GM19372 (cell line): ENCODE measurements at regions not wholly inside any gene's neighbourhood (a gene's known extent, or its start where the extent isn't known, plus 50 kb on each side); places are given as distances from the start of the nearest gene placed in this dataset.

Experiments
- ATAC-seq: cut with Tn5 transposase; IDR thresholded peaks from one replicate; pipeline ENCODE4 v1.9.1; 2021; ENCODE audit warnings: mild to moderate bottlenecking, low read depth, moderate library complexity; ENCODE audit not compliant: unreplicated experiment

DNA sequence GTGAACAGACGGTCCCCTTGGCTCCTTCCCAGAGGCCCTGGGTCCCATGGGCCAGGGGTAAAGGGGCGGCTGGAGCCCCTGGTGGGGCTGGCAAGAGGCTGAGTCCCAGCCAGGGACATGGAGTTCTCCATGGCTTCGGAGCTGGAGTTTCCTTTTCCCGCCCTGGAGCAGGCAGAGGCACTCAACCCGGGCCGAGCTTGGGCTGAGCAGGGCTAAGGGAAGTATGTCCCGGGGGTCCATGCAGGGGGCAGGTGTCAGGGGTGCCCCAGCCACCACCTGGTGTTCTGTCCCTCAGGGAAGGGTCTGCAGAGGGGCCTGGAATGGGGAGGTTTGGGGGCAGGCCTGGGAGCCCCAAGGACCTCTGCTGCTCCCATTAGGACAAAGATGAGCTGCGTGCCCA, 54.0 kb upstream of the TPM4 start:
- ATAC-seq: no peak

- no peak for ATAC-seq
These were observed 53.6 kb upstream of the TPM4 start for GRCh38 chr19:16022681-16023080.

- ATAC-seq: no peak
These were observed 53.0 kb upstream of the TPM4 start for GRCh38 chr19:16023146-16023915.

DNA sequence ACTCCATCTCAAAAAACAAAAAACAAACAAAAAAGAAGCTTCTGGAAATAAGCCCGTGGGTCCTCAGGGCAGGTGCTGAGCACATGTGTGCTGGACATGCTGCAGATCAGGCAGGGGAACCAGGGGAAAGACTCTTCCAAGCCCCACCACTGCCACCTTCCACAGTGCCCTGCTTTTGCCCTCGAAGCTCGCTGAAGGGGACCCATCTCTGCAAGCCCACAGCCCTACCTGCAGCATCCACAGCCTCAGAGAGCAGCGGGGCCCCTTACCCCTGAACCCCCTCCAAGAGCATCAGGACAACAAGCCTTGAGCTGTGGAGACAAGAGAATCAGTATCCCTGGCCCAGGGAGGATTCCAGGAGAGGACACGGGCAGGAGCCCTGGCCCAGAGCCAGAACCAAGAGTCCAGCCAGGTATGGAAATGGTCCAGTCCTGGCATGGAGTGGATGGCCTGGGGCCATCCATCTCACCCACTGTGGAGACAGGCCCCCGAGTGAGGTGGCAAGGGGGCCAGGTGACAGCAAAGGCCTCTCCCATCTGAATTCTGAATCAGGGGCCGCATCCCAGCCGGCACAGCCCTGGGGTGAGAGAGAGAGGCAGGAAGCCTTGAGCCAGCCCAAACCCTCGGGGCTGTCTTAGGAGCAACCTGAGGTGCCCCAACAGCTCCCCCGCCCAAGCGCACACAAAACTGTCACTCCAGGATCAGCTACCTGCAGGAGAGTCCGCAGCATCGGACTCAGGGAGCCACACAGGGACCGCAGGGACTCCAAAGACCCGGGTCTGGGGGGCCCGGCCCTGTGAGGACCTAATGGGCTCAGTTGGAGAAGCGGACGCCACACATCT, 51.8 kb upstream of the TPM4 start:
- no peak for ATAC-seq

DNA sequence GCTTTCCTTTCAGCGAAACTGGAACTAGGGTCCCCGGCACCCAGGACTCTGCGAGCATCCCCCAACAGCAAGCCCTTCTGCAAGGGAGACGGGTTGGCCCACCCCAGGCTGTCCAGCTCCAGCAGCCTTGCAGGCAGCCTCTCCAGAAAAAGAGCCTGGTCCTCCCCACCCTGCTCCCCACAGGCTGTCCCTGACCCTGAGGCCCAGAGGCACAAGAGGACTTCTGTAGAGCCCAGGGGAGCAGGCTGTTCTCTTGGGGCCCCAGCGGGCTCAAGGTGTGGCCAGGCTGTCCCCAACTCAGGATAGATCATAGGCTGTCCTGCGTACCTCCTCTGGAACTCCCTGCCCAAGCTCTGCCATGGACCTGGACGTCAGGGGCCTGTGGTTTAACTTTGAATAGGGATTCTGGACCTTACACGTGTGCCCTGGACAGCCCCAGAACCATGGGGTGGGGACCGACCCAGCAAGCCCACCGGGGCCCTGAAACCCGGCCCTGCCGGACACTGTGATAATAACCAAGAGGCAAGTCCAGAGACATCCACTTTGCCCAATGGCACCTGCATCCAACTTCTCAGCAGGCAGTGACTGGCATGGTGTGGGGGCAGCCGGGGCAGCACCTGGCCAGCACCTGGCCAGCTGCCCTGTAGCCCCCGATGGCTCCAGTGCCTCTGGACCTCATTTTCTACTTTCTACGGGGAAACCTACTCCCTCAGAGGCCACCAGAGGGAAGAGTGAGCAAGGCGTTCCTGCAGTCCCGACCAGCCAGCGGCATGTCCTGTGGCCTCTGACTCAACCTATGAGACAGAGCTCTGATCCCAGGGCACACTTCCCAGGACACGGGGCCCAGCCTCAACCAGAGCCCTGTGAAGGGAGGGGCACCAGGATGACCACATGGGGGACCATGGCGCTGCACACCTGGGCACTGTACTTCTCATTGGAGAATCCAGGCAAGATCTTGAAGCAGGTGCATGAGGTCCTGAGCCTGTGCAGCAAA, 50.9 kb upstream of the TPM4 start:
- no peak for ATAC-seq

DNA sequence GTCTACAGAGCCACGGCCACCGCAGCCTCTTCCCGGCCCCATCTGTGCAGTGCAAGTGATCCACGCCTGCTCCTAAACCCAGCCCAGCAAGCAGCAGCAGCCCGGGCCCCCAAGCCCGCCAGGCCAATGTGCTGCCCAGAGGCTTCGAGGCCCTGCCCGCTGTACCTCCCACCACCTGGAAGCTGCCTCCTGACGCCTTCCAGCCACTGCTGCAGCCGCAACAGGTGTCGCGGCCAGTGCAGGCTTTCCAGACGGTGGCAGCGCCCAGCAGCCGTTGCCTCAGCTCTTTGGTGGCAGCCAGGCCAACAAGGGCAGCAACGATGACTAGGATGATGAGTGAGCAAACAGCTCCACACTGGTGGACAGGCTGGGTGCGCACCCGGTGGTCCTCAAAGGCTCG, 50.2 kb upstream of the TPM4 start:
- no peak for ATAC-seq
